Activated CD4-positive, alpha-beta memory T cell treated with anti-CD3 and anti-CD28 coated beads for 36 hours (primary cell): ENCODE measurements at regions not wholly inside any gene's neighbourhood (a gene's known extent, or its start where the extent isn't known, plus 50 kb on each side); places are given as distances from the start of the nearest gene placed in this dataset.

ENCODE experiments used
- CTCF ChIA-PET: fragments of 350-600 bp; sonication (Branson Sonifier 250); formaldehyde crosslinking; loops from one replicate; lab custom pipeline; 2021; ENCODE audit warnings: antibody characterized with exemption, inconsistent platforms; lab: Charles Lee
- POLR2A ChIA-PET: fragments of 350-600 bp; sonication (Branson Sonifier 250); formaldehyde crosslinking; loops from one replicate; lab custom pipeline; 2021; ENCODE audit warnings: antibody characterized with exemption; lab: Charles Lee
- DNase-seq: peaks from one replicate; pipeline ENCODE4 v3.0.0-alpha.2; 2020
- H3K27ac Mint-ChIP-seq: one replicate; pipeline ENCODE4 v1.8.0; 2021; ENCODE audit warnings: mixed read lengths
- H3K27me3 Mint-ChIP-seq: one replicate; pipeline ENCODE4 v1.8.0; 2021; ENCODE audit warnings: mixed read lengths
- H3K36me3 Mint-ChIP-seq: one replicate; pipeline ENCODE4 v1.8.0; 2021; ENCODE audit warnings: mixed read lengths
- H3K4me1 Mint-ChIP-seq: one replicate; pipeline ENCODE4 v1.8.0; 2021; ENCODE audit warnings: low read depth, mixed read lengths
- H3K4me3 Mint-ChIP-seq: one replicate; pipeline ENCODE4 v1.8.0; 2021; ENCODE audit warnings: mild to moderate bottlenecking, mixed read lengths
- H3K9me3 Mint-ChIP-seq: one replicate; pipeline ENCODE4 v1.8.0; 2021; ENCODE audit warnings: mixed read lengths
- intact Hi-C: fragments of 100-400 bp; cut with micrococcal nuclease; formaldehyde crosslinking; loops from one replicate; pipeline ENCODE4 v1.15.1; 2023

- no peaks in the 10 kb centered on the region for H3K27me3 Mint-ChIP-seq
- H3K4me1 Mint-ChIP-seq: peaks cover 47% of the 10 kb centered on the region
- H3K9me3 Mint-ChIP-seq: no peaks in the 10 kb centered on the region
- H3K36me3 Mint-ChIP-seq: no peaks in the 10 kb centered on the region
- intact Hi-C loops: loop anchor here (2.0 kb wide), 2 partner anchors 43 to 217 kb away; no protein-coding TSS in a partner anchor
- ChIA-PET CTCF (interaction anchor here (1.0 to 1.6 kb wide), 2 partner anchors 9 to 146 kb away, joined by 3 read pairs; no protein-coding TSS in a partner anchor), POLR2A (interaction anchor here (0.6 to 2.2 kb wide), 3 partner anchors 53 to 303 kb away, joined by 3 to 14 read pairs (median 3); partner anchors contain the start of gene KLF12)
- no peak for DNase-seq
- H3K27ac Mint-ChIP-seq: peak overlapping the region; percentile 90
- H3K4me3 Mint-ChIP-seq: no peak overlapping the region
Observed at GRCh38 chr13:73984201-73984600, 150.0 kb downstream of the KLF12 start.

GRCh38 chr13:73983109-73983508, 151.1 kb downstream of the KLF12 start:
- Mint-ChIP-seq H3K4me3 (no peak overlapping the region), H3K9me3 (no peaks in the 10 kb centered on the region), H3K27ac (no peak overlapping the region), H3K4me1 (peaks cover 43% of the 10 kb centered on the region), H3K27me3 (no peaks in the 10 kb centered on the region), H3K36me3 (no peaks in the 10 kb centered on the region)
- POLR2A ChIA-PET: no interaction called here
- CTCF ChIA-PET: no interaction called here
- DNase-seq: no peak
- intact Hi-C loops: no loop called here

- Mint-ChIP-seq H3K27me3 (no peaks in the 10 kb centered on the region), H3K36me3 (peaks cover 7% of the 10 kb centered on the region), H3K4me3 (no peak overlapping the region), H3K9me3 (no peaks in the 10 kb centered on the region), H3K4me1 (peaks cover 47% of the 10 kb centered on the region), H3K27ac (no peak overlapping the region)
- POLR2A ChIA-PET: no interaction called here
- CTCF ChIA-PET: no interaction called here
- no peak for DNase-seq
- intact Hi-C loops: no loop called here
Observed at GRCh38 chr13:73981595-73981994, 152.6 kb downstream of the KLF12 start.

GRCh38 chr13:73975767-73976166, 158.4 kb downstream of the KLF12 start:
- CTCF ChIA-PET: interaction anchor here (0.7 to 1.3 kb wide), 2 partner anchors 10 to 311 kb away, joined by 3 to 4 read pairs; no protein-coding TSS in a partner anchor
- H3K4me1 Mint-ChIP-seq: peaks cover 54% of the 10 kb centered on the region
- POLR2A ChIA-PET: no interaction called here
- no peak overlapping the region for H3K27ac Mint-ChIP-seq
- no peaks in the 10 kb centered on the region for H3K27me3 Mint-ChIP-seq
- no peak overlapping the region for H3K4me3 Mint-ChIP-seq
- peaks cover 17% of the 10 kb centered on the region for H3K36me3 Mint-ChIP-seq
- intact Hi-C loops: no loop called here
- no peak for DNase-seq
- peaks cover 5% of the 10 kb centered on the region for H3K9me3 Mint-ChIP-seq

- Mint-ChIP-seq H3K27me3 (no peaks in the 10 kb centered on the region), H3K4me1 (peaks cover 56% of the 10 kb centered on the region), H3K9me3 (peaks cover 5% of the 10 kb centered on the region), H3K4me3 (no peak overlapping the region), H3K27ac (no peak overlapping the region), H3K36me3 (peaks cover 22% of the 10 kb centered on the region)
- ChIA-PET POLR2A (no interaction called here), CTCF (interaction anchor here (1.5 kb wide), 1 partner anchor 313 kb away, joined by 3 read pairs; no protein-coding TSS in a partner anchor)
- no peak for DNase-seq
- intact Hi-C loops: no loop called here
Observed at GRCh38 chr13:73974051-73974450, 160.2 kb downstream of the KLF12 start.

GRCh38 chr13:73973156-73973555, 161.0 kb downstream of the KLF12 start:
- Mint-ChIP-seq H3K27me3 (no peaks in the 10 kb centered on the region), H3K4me1 (peaks cover 59% of the 10 kb centered on the region), H3K4me3 (no peak overlapping the region), H3K36me3 (peaks cover 22% of the 10 kb centered on the region), H3K27ac (no peak overlapping the region), H3K9me3 (peaks cover 5% of the 10 kb centered on the region)
- DNase-seq: no peak
- intact Hi-C loops: no loop called here
- ChIA-PET CTCF (interaction anchor here (1.2 kb wide), 1 partner anchor 313 kb away, joined by 4 read pairs; no protein-coding TSS in a partner anchor), POLR2A (interaction anchor here (1.2 kb wide), 1 partner anchor 12 kb away, joined by 3 read pairs; no protein-coding TSS in a partner anchor)

- peaks cover 17% of the 10 kb centered on the region for H3K36me3 Mint-ChIP-seq
- peaks cover 5% of the 10 kb centered on the region for H3K9me3 Mint-ChIP-seq
- ChIA-PET POLR2A (interaction anchor here (1.2 kb wide), 1 partner anchor 13 kb away, joined by 3 read pairs; no protein-coding TSS in a partner anchor), CTCF (interaction anchor here (1.2 kb wide), 1 partner anchor 314 kb away, joined by 4 read pairs; no protein-coding TSS in a partner anchor)
- no peak overlapping the region for H3K4me3 Mint-ChIP-seq
- no peak for DNase-seq
- intact Hi-C loops: no loop called here
- H3K4me1 Mint-ChIP-seq: peaks cover 59% of the 10 kb centered on the region
- H3K27me3 Mint-ChIP-seq: no peaks in the 10 kb centered on the region
- H3K27ac Mint-ChIP-seq: no peak overlapping the region
Observed at GRCh38 chr13:73972545-73972944, 161.7 kb downstream of the KLF12 start.

GRCh38 chr13:73971481-73971880, 162.7 kb downstream of the KLF12 start:
- CTCF ChIA-PET: no interaction called here
- no peak for DNase-seq
- no peaks in the 10 kb centered on the region for H3K27me3 Mint-ChIP-seq
- H3K36me3 Mint-ChIP-seq: peaks cover 14% of the 10 kb centered on the region
- H3K27ac Mint-ChIP-seq: no peak overlapping the region
- peaks cover 58% of the 10 kb centered on the region for H3K4me1 Mint-ChIP-seq
- H3K9me3 Mint-ChIP-seq: peaks cover 5% of the 10 kb centered on the region
- intact Hi-C loops: no loop called here
- POLR2A ChIA-PET: no interaction called here
- H3K4me3 Mint-ChIP-seq: no peak overlapping the region

GRCh38 chr13:73970421-73971055, 163.7 kb downstream of the KLF12 start:
- Mint-ChIP-seq H3K9me3 (peaks cover 5% of the 10 kb centered on the region), H3K4me1 (peaks cover 56% of the 10 kb centered on the region), H3K27me3 (no peaks in the 10 kb centered on the region), H3K36me3 (peaks cover 11% of the 10 kb centered on the region), H3K4me3 (no peak overlapping the region), H3K27ac (no peak overlapping the region)
- ChIA-PET CTCF (no interaction called here), POLR2A (no interaction called here)
- DNase-seq: no peak
- intact Hi-C loops: no loop called here

- Mint-ChIP-seq H3K4me3 (no peak overlapping the region), H3K9me3 (no peaks in the 10 kb centered on the region), H3K4me1 (peaks cover 48% of the 10 kb centered on the region), H3K27me3 (no peaks in the 10 kb centered on the region), H3K36me3 (peaks cover 5% of the 10 kb centered on the region), H3K27ac (no peak overlapping the region)
- intact Hi-C loops: no loop called here
- no peak for DNase-seq
- POLR2A ChIA-PET: no interaction called here
- CTCF ChIA-PET: no interaction called here
Observed at GRCh38 chr13:73967397-73968165, 166.6 kb downstream of the KLF12 start.

- peaks cover 48% of the 10 kb centered on the region for H3K4me1 Mint-ChIP-seq
- no peak for DNase-seq
- H3K4me3 Mint-ChIP-seq: no peak overlapping the region
- no peak overlapping the region for H3K27ac Mint-ChIP-seq
- POLR2A ChIA-PET: no interaction called here
- intact Hi-C loops: no loop called here
- CTCF ChIA-PET: interaction anchor here (1.2 kb wide), 1 partner anchor 130 kb away, joined by 3 read pairs; no protein-coding TSS in a partner anchor
- no peaks in the 10 kb centered on the region for H3K9me3 Mint-ChIP-seq
- H3K36me3 Mint-ChIP-seq: peaks cover 15% of the 10 kb centered on the region
- H3K27me3 Mint-ChIP-seq: no peaks in the 10 kb centered on the region
Observed at GRCh38 chr13:73966331-73966730, 167.9 kb downstream of the KLF12 start.

GRCh38 chr13:73962284-73962683, 171.9 kb downstream of the KLF12 start:
- Mint-ChIP-seq H3K36me3 (peaks cover 10% of the 10 kb centered on the region), H3K4me1 (peaks cover 37% of the 10 kb centered on the region), H3K27ac (no peak overlapping the region), H3K27me3 (no peaks in the 10 kb centered on the region), H3K9me3 (no peaks in the 10 kb centered on the region), H3K4me3 (no peak overlapping the region)
- DNase-seq: no peak
- CTCF ChIA-PET: no interaction called here
- intact Hi-C loops: no loop called here
- POLR2A ChIA-PET: no interaction called here
